Keratinocyte (primary cell): ENCODE measurements at regions not wholly inside any gene's neighbourhood (a gene's known extent, or its start where the extent isn't known, plus 50 kb on each side); places are given as distances from the start of the nearest gene placed in this dataset.

ENCODE experiments used
- DNase-seq: peaks from one replicate; pipeline ENCODE4 v3.0.0-alpha.2; 2011; ENCODE audit warnings: low read depth, missing footprints, low spot score
- FAIRE-seq: peaks from 2 replicates; lab custom pipeline; 2011; peaks lifted over from hg19 to GRCh38; lab: Jason Lieb, UNC
- H2AFZ ChIP-seq: 2 replicates; pipeline ENCODE4 v1.6.0; 2012; ENCODE audit warnings: low read length, control low read depth, inconsistent platforms; ENCODE audit not compliant: control insufficient read depth
- H3K27ac ChIP-seq: 2 replicates; pipeline ENCODE4 v1.5.1; 2011; ENCODE audit warnings: low read length; ENCODE audit not compliant: control insufficient read depth, insufficient read depth
- H3K27me3 ChIP-seq: 3 replicates; pipeline ENCODE4 v1.6.0; 2011; ENCODE audit warnings: low read length; ENCODE audit not compliant: control insufficient read depth, insufficient read depth; ENCODE audit errors: extremely low read depth
- H3K36me3 ChIP-seq, 2 experiments: 2 replicates in 1 of 2; 3 replicates in 1 of 2; pipeline ENCODE4 v1.5.1; 2011; ENCODE audit warnings: low read length in 2 of 2, mild to moderate bottlenecking in 1 of 2; ENCODE audit not compliant: control insufficient read depth in 2 of 2, insufficient read depth in 2 of 2; ENCODE audit errors: extremely low read depth in 1 of 2
- H3K4me1 ChIP-seq: 3 replicates; pipeline ENCODE4 v1.5.1; 2011; ENCODE audit warnings: low read length; ENCODE audit not compliant: control insufficient read depth, insufficient read depth; ENCODE audit errors: extremely low read depth
- H3K4me2 ChIP-seq: 3 replicates; pipeline ENCODE4 v1.6.0; 2011; ENCODE audit warnings: low read depth, low read length; ENCODE audit not compliant: control insufficient read depth, insufficient read depth; ENCODE audit errors: extremely low read depth
- H3K4me3 ChIP-seq, 3 experiments: fragments of 200-600 bp in 1 of 3; sonication (generic) in 1 of 3; 2 replicates in 2 of 3; 3 replicates in 1 of 3; pipeline ENCODE4 v1.5.1; 2011 to 2016; ENCODE audit warnings: low read length in 3 of 3, mild to moderate bottlenecking in 3 of 3, control low read depth in 2 of 3, inconsistent platforms in 1 of 3, low read depth in 1 of 3, mixed read lengths in 1 of 3, mixed run types in 1 of 3, moderate library complexity in 1 of 3; ENCODE audit not compliant: control insufficient read depth in 2 of 3, insufficient read depth in 2 of 3; ENCODE audit errors: extremely low read depth in 1 of 3
- H3K79me2 ChIP-seq: 2 replicates; pipeline ENCODE4 v1.6.0; 2012; ENCODE audit warnings: low read length; ENCODE audit not compliant: control insufficient read depth, insufficient read depth
- H3K9ac ChIP-seq: 3 replicates; pipeline ENCODE4 v1.6.0; 2011; ENCODE audit warnings: low read length; ENCODE audit not compliant: control insufficient read depth, insufficient read depth; ENCODE audit errors: extremely low read depth
- H3K9me1 ChIP-seq: 3 replicates; pipeline ENCODE4 v1.6.0; 2011; ENCODE audit warnings: low read length; ENCODE audit not compliant: control insufficient read depth, insufficient read depth; ENCODE audit errors: extremely low read depth
- H3K9me3 ChIP-seq: 2 replicates; pipeline ENCODE4 v1.5.1; 2012; ENCODE audit warnings: low read depth, low read length; ENCODE audit not compliant: control insufficient read depth
- H4K20me1 ChIP-seq: 3 replicates; pipeline ENCODE4 v1.6.0; 2011; ENCODE audit warnings: low read length; ENCODE audit not compliant: control insufficient read depth, insufficient read depth; ENCODE audit errors: extremely low read depth
- CTCF ChIP-seq, 3 experiments: IDR thresholded peaks in 1 of 3; conservative IDR thresholded peaks in 1 of 3; optimal IDR thresholded peaks in 1 of 3; 2 replicates in 2 of 3; 3 replicates in 1 of 3; pipeline versions ENCODE3 to v1.5.1; 2011; ENCODE audit warnings: low read length in 3 of 3, mild to moderate bottlenecking in 3 of 3, moderate library complexity in 2 of 3, control low read depth in 1 of 3, inconsistent platforms in 1 of 3; ENCODE audit not compliant: insufficient read depth in 2 of 3; ENCODE audit errors: extremely low read depth in 1 of 3
- EZH2 ChIP-seq: IDR thresholded peaks from one replicate; pipeline ENCODE4 v1.6.1; 2012; ENCODE audit warnings: inconsistent platforms, mild to moderate bottlenecking, low read length, moderate library complexity
- dilution Hi-C: fragments of 300-500 bp; cut with MboI; formaldehyde crosslinking; loops from one replicate; pipeline ENCODE4 v1.7.0; 2020; ENCODE audit warnings: low sequenced_read_pairs; ENCODE audit not compliant: extremely low pct_ligation_motif_present

DNA sequence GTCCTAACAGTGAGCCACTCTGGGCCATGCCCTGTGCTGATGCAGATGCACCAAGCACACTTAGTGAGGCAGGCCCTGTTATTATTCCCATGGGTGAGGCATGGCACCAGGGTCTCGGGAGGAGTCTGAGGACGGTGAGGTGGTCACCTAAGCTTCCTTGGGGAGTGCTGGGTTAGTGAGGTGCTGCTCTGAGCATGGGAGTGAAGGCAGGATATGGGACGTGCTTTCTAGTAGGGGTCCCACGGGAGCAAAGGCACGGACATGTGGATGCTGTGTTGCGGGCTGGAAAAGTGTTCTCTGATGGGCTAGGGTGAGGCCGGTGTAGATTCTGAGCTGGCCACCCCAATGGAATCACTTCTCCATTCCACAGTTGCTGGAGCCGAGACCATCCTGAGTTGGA is 77.5 kb upstream of the CSF3R start:
- H3K36me3 ChIP-seq: no peaks in the 10 kb centered on the region
- H3K9me1 ChIP-seq: no peaks in the 10 kb centered on the region
- DNase-seq: no peak
- no peak overlapping the region for H2AFZ ChIP-seq
- H3K4me2 ChIP-seq: no peak overlapping the region
- no peaks in the 10 kb centered on the region for H3K9me3 ChIP-seq
- no peak for FAIRE-seq
- no peak overlapping the region for H3K9ac ChIP-seq
- TF ChIP-seq EZH2 (no peak), CTCF (optimal IDR thresholded peaks at IDR 0.05 in 1 of 3, IDR thresholded peaks at IDR 0.05 in 1 of 3, conservative IDR thresholded peaks at IDR 0.05 in 1 of 3; ENCODE audit: extremely low read depth in 1 of 3, insufficient read depth in 2 of 3, low read length in 3 of 3) (no peak)
- dilution Hi-C loops: no loop called here
- no peak overlapping the region for H3K27ac ChIP-seq
- no peaks in the 10 kb centered on the region for H3K4me1 ChIP-seq
- H3K27me3 ChIP-seq: peaks cover 5% of the 10 kb centered on the region
- no peaks in the 10 kb centered on the region for H3K79me2 ChIP-seq
- no peak overlapping the region for H3K4me3 ChIP-seq
- H4K20me1 ChIP-seq: no peaks in the 10 kb centered on the region

DNA sequence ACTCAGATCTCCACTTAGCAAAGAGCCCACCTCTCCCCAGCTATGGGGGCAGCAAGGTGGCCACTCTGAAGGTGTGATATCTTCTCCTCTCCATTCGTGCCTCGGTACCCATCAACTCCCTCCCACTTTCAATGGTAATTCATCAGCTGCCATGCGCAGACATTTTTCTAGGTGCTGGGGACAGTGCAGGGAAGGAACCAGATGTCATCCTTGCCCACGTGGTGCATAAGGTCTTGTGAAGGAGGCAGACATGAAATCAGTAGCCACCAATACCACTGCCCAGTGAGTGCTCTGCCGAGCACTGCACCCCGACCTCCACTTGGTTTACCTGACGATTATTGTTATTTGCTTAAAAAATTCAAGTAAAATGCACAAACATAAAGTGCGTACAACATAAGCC is 76.3 kb upstream of the CSF3R start:
- no peaks in the 10 kb centered on the region for H3K9me3 ChIP-seq
- H3K36me3 ChIP-seq: no peaks in the 10 kb centered on the region
- H3K9ac ChIP-seq: no peak overlapping the region
- H3K27ac ChIP-seq: no peak overlapping the region
- dilution Hi-C loops: no loop called here
- H2AFZ ChIP-seq: no peak overlapping the region
- H4K20me1 ChIP-seq: no peaks in the 10 kb centered on the region
- no peak for DNase-seq
- no peak for FAIRE-seq
- H3K79me2 ChIP-seq: no peaks in the 10 kb centered on the region
- H3K4me3 ChIP-seq: no peak overlapping the region
- no peak overlapping the region for H3K4me2 ChIP-seq
- peaks cover 16% of the 10 kb centered on the region for H3K27me3 ChIP-seq
- TF ChIP-seq CTCF (optimal IDR thresholded peaks at IDR 0.05 in 1 of 3, IDR thresholded peaks at IDR 0.05 in 1 of 3, conservative IDR thresholded peaks at IDR 0.05 in 1 of 3; ENCODE audit: extremely low read depth in 1 of 3, insufficient read depth in 2 of 3, low read length in 3 of 3) (no peak), EZH2 (no peak)
- H3K4me1 ChIP-seq: no peaks in the 10 kb centered on the region
- H3K9me1 ChIP-seq: no peaks in the 10 kb centered on the region
